ENCODE measurements at regions not wholly inside any gene's neighbourhood (a gene's known extent, or its start where the extent isn't known, plus 50 kb on each side); places are given as distances from the start of the nearest gene placed in this dataset.

DNA sequence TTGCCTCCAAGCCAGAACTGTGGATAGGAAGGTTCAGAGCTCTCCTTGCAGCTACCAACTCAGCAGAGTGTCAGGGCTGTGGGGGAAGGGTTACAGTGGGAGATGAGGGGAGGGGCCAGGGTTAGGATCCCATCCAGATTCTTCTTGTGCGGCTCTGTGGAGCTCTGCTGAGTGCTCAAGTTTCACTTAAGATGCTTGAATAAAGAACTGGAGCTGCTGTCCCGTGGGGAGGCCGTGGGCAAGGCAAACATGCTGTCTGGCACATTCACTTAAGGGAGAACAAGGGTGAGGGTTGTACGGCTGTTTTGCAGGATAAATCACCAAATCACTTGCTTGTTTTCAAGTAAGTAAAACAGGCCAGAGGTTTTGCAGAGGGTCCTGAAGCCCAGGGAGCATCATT lies 197.1 kb downstream of the FAM76B start:
- no peak overlapping the region for H3K27ac ChIP-seq
- intact Hi-C loops (cut with DNase I) = no loop called here
- no peaks in the 10 kb centered on the region for H3K9me3 ChIP-seq
- H3K4me1 ChIP-seq (ENCODE audit: insufficient read depth) = peaks cover 11% of the 10 kb centered on the region
- no peak for TF ChIP-seq POLR2A (IDR thresholded peaks at IDR 0.05)
- TF ChIP-seq EP300 (IDR thresholded peaks at IDR 0.05) = no peak
- TF ChIP-seq, protein P1, sequence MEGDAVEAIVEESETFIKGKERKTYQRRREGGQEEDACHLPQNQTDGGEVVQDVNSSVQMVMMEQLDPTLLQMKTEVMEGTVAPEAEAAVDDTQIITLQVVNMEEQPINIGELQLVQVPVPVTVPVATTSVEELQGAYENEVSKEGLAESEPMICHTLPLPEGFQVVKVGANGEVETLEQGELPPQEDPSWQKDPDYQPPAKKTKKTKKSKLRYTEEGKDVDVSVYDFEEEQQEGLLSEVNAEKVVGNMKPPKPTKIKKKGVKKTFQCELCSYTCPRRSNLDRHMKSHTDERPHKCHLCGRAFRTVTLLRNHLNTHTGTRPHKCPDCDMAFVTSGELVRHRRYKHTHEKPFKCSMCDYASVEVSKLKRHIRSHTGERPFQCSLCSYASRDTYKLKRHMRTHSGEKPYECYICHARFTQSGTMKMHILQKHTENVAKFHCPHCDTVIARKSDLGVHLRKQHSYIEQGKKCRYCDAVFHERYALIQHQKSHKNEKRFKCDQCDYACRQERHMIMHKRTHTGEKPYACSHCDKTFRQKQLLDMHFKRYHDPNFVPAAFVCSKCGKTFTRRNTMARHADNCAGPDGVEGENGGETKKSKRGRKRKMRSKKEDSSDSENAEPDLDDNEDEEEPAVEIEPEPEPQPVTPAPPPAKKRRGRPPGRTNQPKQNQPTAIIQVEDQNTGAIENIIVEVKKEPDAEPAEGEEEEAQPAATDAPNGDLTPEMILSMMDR (IDR thresholded peaks at IDR 0.05) = no peak
- no peak overlapping the region for H3K4me3 ChIP-seq
- 7 to 12% (median 10%) methylated on average over 4 of the region's 4 CpGs for WGBS, 3 donors
- H3K27me3 ChIP-seq = no peaks in the 10 kb centered on the region
- no peaks in the 10 kb centered on the region for H3K36me3 ChIP-seq
- peak; percentile 20 to 52 (median 33) for DNase-seq

DNA sequence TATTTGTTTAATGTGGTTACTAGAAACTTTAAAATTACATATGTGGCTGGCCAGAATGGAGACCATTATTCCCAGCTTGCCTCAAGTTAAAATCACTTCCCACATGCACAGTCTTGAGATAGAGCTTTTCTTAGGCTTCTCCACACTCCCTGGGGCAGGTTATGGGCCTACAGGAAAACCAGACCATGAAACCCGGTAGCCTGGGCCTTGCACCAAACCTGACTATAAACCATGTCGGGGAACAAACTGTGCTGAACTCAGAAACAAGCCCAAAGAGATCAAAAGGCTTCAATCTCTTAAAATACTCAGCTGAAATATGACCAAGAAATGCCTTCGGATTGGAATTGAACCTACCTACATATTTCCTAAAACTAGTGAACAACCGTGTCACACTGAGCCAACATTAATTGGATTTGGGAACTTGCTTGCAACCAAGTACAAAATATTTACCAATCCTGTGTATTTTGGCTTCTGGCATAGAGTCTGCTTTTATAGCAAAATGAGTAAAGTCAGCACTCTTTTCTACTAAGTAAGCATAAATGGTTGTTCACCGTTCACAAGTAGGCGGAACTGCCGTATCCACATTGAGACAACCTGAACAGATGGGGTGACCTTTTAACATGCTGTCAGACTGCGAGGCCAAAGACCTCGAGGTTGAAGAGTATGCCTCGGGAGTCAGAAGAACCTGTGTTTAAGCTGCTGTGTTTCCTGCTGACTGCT lies 199.5 kb downstream of the FAM76B start:
- no peaks in the 10 kb centered on the region for H3K9me3 ChIP-seq
- H3K27ac ChIP-seq = peak overlapping the region in 1 of 2 donors; percentile 36
- intact Hi-C loops (cut with DNase I) = no loop called here
- H3K4me1 ChIP-seq (ENCODE audit: insufficient read depth) = peaks cover 10% of the 10 kb centered on the region
- no peaks in the 10 kb centered on the region for H3K36me3 ChIP-seq
- DNase-seq = peak in 3 of 5 donors; percentile 21 to 61 (median 52)
- 26 to 34% (median 29%) methylated on average over 10 of the region's 10 CpGs for WGBS, 3 donors
- no peak overlapping the region for H3K4me3 ChIP-seq
- TF ChIP-seq, protein P1 (IDR thresholded peaks at IDR 0.05) = no peak
- TF ChIP-seq EP300 (IDR thresholded peaks at IDR 0.05) = no peak
- TF ChIP-seq POLR2A (IDR thresholded peaks at IDR 0.05) = no peak
- H3K27me3 ChIP-seq = no peaks in the 10 kb centered on the region

DNA sequence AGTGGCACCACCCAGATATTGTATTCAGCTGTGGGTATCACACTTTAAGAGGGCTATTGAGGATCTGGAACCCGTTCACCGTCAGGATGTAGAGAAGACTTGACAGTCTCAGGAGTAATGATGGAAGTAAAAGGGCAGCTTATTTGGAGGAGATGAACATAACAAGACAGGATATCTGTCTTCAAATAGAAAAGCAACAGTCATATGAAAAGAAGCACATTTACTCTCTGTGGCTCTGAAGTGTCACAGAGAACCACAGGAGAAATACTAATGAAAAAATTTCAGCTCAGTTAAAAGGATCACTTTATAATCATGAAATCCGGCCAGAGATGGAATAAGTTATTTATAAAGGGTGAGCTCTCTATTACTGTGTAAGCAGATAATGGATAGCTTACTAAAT lies 200.8 kb downstream of the FAM76B start:
- Histone ChIP-seq H3K27ac (no peak overlapping the region), H3K4me1 (ENCODE audit: insufficient read depth) (peaks cover 10% of the 10 kb centered on the region), H3K4me3 (no peak overlapping the region), H3K36me3 (no peaks in the 10 kb centered on the region), H3K27me3 (no peaks in the 10 kb centered on the region), H3K9me3 (no peaks in the 10 kb centered on the region)
- TF ChIP-seq POLR2A (IDR thresholded peaks at IDR 0.05) (no peak), EP300 (IDR thresholded peaks at IDR 0.05) (no peak)
- TF ChIP-seq, protein P1 (IDR thresholded peaks at IDR 0.05) = no peak
- 88 to 92% (median 92%) methylated on average over 3 of the region's 3 CpGs for WGBS, 3 donors
- intact Hi-C loops (cut with DNase I) = no loop called here
- DNase-seq = no peak

DNA sequence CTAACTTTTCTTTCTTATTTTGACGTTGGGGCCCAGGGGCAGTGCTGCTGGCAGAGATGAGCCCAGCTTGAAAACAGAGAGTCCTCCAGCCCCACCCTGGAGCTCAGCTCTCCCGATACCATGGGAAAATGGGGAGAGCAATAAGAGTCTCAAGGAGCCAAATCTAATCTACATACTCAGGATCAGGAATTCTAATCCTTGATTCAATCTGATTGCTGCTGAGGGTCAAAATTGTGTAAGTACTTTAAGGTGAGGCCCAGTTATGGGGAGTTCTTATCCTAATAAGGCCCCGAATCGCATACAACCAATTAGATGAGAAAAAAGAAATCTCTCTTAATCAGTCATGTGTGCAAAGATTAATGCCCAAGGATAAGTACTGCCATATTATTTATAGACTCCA lies 202.9 kb downstream of the FAM76B start:
- Histone ChIP-seq H3K4me1 (ENCODE audit: insufficient read depth) (peaks cover 6% of the 10 kb centered on the region), H3K36me3 (no peaks in the 10 kb centered on the region), H3K27ac (no peak overlapping the region), H3K4me3 (no peak overlapping the region), H3K9me3 (no peaks in the 10 kb centered on the region), H3K27me3 (no peaks in the 10 kb centered on the region)
- no peak for DNase-seq
- 85 to 88% (median 86%) methylated on average over 4 of the region's 4 CpGs for WGBS, 3 donors
- no peak for TF ChIP-seq POLR2A (IDR thresholded peaks at IDR 0.05)
- TF ChIP-seq, protein P1 (IDR thresholded peaks at IDR 0.05) = no peak
- intact Hi-C loops (cut with DNase I) = no loop called here

Measured in ovary (tissue), 7 donors.